HUES6 (cell line): ENCODE measurements at regions not wholly inside any gene's neighbourhood (a gene's known extent, or its start where the extent isn't known, plus 50 kb on each side); places are given as distances from the start of the nearest gene placed in this dataset.
"Not testable (repeated sequence)": the region's sequence is repeated elsewhere in the genome, so short reads cannot be mapped to it uniquely, and the experiment has no call there.

Experiments used
- H3K27ac ChIP-seq: 2 replicates; pipeline ENCODE4 v1.7.0; 2013; ENCODE audit warnings: low read depth, mild to moderate bottlenecking, low read length, inconsistent platforms
- H3K27me3 ChIP-seq: 2 replicates; pipeline ENCODE4 v1.6.1; 2013; ENCODE audit warnings: low read length; ENCODE audit not compliant: control insufficient read depth, insufficient read depth
- H3K36me3 ChIP-seq: 2 replicates; pipeline ENCODE4 v1.6.1; 2013; ENCODE audit warnings: low read length; ENCODE audit not compliant: control insufficient read depth, insufficient read depth
- H3K4me1 ChIP-seq: 2 replicates; pipeline ENCODE4 v1.6.1; 2013; ENCODE audit warnings: low read length; ENCODE audit not compliant: control insufficient read depth, insufficient read depth
- H3K4me3 ChIP-seq: 2 replicates; pipeline ENCODE4 v1.5.1; 2013; ENCODE audit warnings: low read depth, low read length
- H3K9ac ChIP-seq: one replicate; pipeline ENCODE4 v1.6.1; 2013; ENCODE audit warnings: mild to moderate bottlenecking, low read length
- H3K9me3 ChIP-seq: 2 replicates; pipeline ENCODE4 v1.6.1; 2013; ENCODE audit warnings: low read depth, low read length; ENCODE audit not compliant: control insufficient read depth, insufficient read depth

GRCh38 chrX:109172091-109172602, 309.7 kb downstream of the GUCY2F start:
- Histone ChIP-seq H3K27me3 (no peaks in the 10 kb centered on the region; the same call in 1 of the 2 replicates), H3K36me3 (peaks cover 7% of the 10 kb centered on the region; the same call in 1 of the 2 replicates), H3K9ac (no peak overlapping the region), H3K27ac (no peak overlapping the region), H3K9me3 (peaks cover 26% of the 10 kb centered on the region), H3K4me1 (no peaks in the 10 kb centered on the region), H3K4me3 (no peak overlapping the region)

DNA sequence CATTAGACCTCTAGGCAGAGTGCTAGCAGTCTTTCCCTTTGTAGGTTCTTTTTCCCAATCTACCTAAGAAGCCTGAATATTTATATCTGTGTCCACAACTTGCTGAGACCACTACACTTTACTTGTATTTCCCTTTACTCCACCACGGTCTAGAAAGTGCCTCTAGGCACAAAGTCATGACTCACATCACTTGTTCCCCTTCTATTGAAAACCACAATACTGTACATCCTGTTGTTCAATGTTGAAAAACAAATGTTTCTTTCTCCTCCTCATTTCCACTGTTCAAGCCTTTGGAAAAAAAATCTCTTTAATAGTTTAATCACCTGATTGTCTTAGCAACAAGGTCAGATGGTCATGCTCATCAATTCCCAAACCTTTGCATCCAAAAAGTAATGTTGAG, 326.7 kb downstream of the GUCY2F start:
- no peak overlapping the region for H3K27ac ChIP-seq
- H3K27me3 ChIP-seq, result no peaks in the 10 kb centered on the region; the same call in 1 of the 2 replicates
- peaks cover 40% of the 10 kb centered on the region for H3K9me3 ChIP-seq
- no peaks in the 10 kb centered on the region for H3K36me3 ChIP-seq
- no peaks in the 10 kb centered on the region for H3K4me1 ChIP-seq
- H3K9ac ChIP-seq, result no peak overlapping the region
- no peak overlapping the region for H3K4me3 ChIP-seq

GRCh38 chrX:109144173-109144572, 337.7 kb downstream of the GUCY2F start:
- H3K4me1 ChIP-seq, H3K9ac ChIP-seq, H3K27me3 ChIP-seq, H3K27ac ChIP-seq, H3K36me3 ChIP-seq, H3K4me3 ChIP-seq: not testable (repeated sequence)
- peaks cover 66% of the 10 kb centered on the region for H3K9me3 ChIP-seq

DNA sequence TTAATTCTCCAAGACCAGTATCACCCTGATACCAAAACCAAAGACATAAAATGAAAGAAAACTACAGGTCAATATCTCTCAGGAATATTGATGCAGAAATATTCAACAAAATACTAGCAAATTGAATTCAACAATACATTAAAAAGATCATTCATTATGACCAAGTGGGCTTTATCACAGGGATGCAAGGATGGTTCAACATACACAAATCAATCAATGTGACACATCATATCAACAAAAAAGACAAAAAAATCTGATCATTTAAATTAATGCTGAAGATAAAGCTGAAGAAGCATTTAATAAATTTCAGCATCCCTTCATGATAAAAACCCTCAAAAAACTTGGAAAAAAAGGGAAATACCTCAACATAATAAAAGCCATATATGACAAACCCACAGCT, 341.4 kb downstream of the GUCY2F start:
- Histone ChIP-seq H3K9ac (no peak overlapping the region), H3K36me3 (peaks cover 6% of the 10 kb centered on the region), H3K27me3 (no peaks in the 10 kb centered on the region; the same call in 1 of the 2 replicates), H3K27ac (no peak overlapping the region), H3K4me3 (no peak overlapping the region), H3K9me3 (peaks cover 73% of the 10 kb centered on the region), H3K4me1 (no peaks in the 10 kb centered on the region)

GRCh38 chrX:109134777-109135176, 347.1 kb downstream of the GUCY2F start:
- H3K9me3 ChIP-seq, result peaks cover 48% of the 10 kb centered on the region
- H3K9ac ChIP-seq, result no peak overlapping the region
- H3K4me1 ChIP-seq, result no peaks in the 10 kb centered on the region

DNA sequence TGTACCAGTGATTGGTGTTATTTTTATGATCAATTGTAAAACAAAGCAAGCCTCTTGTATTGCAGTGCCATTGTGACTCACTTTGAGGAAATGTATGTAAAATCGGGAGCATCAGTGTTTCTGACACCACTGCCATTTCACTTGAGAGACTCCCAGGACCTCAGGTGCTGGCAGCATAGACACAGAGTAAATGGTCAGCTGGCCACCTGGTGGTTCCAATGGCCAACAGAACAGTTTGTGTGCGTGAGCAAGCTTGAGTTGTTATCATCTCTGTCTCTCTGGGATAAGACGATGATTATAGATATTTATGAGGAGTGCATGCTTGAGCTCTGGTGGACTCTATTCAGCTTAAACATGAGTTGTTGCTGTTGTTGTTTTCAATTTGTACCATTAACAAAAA, 356.6 kb downstream of the GUCY2F start:
- Histone ChIP-seq H3K9ac (no peak overlapping the region), H3K36me3 (no peaks in the 10 kb centered on the region), H3K27ac (no peak overlapping the region), H3K9me3 (peaks cover 2% of the 10 kb centered on the region; the same call in 1 of the 2 replicates), H3K4me3 (no peak overlapping the region), H3K4me1 (no peaks in the 10 kb centered on the region), H3K27me3 (no peaks in the 10 kb centered on the region; the same call in 1 of the 2 replicates)

More at GRCh38 chrX:109134777-109135176, 347.1 kb downstream of the GUCY2F start:
- Histone ChIP-seq H3K4me3 (no peak overlapping the region), H3K27ac (no peak overlapping the region), H3K27me3 (no peaks in the 10 kb centered on the region; the same call in 1 of the 2 replicates), H3K36me3 (no peaks in the 10 kb centered on the region)

GRCh38 chrX:109089359-109089758, 353.0 kb upstream of the IRS4 start:
- Histone ChIP-seq H3K4me3 (no peak overlapping the region), H3K36me3 (no peaks in the 10 kb centered on the region), H3K9me3 (peaks cover 11% of the 10 kb centered on the region; the same call in 1 of the 2 replicates), H3K27me3 (no peaks in the 10 kb centered on the region; the same call in 1 of the 2 replicates), H3K27ac (no peak overlapping the region), H3K9ac (no peak overlapping the region), H3K4me1 (no peaks in the 10 kb centered on the region)

GRCh38 chrX:109077788-109078187, 341.4 kb upstream of the IRS4 start:
- Histone ChIP-seq H3K4me1 (no peaks in the 10 kb centered on the region), H3K27me3 (no peaks in the 10 kb centered on the region; the same call in 1 of the 2 replicates), H3K27ac (no peak overlapping the region), H3K4me3 (no peak overlapping the region), H3K9ac (no peak overlapping the region), H3K9me3 (peaks cover 15% of the 10 kb centered on the region), H3K36me3 (no peaks in the 10 kb centered on the region)

- H3K27ac ChIP-seq, H3K36me3 ChIP-seq, H3K9ac ChIP-seq, H3K27me3 ChIP-seq, H3K4me1 ChIP-seq, H3K9me3 ChIP-seq, H3K4me3 ChIP-seq: not testable (repeated sequence)
Observed at GRCh38 chrX:109054181-109054581, 317.8 kb upstream of the IRS4 start.

- no peaks in the 10 kb centered on the region for H3K9me3 ChIP-seq
- peaks cover 9% of the 10 kb centered on the region; the same call in 1 of the 2 replicates for H3K4me1 ChIP-seq
Observed at GRCh38 chrX:109049903-109050302, 313.5 kb upstream of the IRS4 start.

DNA sequence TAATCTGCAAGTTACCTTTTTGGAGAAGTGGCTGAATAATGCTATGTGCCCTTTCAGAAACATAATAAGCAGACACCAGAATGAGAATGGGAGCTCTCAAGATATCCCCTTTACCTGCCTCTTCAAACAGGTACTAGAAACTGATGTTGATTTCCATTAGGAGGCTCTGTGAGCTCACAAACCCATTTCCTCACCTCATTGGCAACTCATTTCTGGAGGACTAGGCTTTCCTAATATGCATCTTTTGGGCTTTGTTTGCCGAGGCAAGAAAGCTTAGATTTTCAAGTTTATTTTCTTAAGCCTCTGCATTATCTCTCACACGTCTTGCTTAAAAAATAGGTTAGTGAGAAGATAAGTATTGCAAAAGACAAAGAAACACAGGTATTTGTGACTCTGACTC, 313.1 kb upstream of the IRS4 start:
- Histone ChIP-seq H3K4me1 (peaks cover 9% of the 10 kb centered on the region; the same call in 1 of the 2 replicates), H3K36me3 (no peaks in the 10 kb centered on the region), H3K4me3 (no peak overlapping the region), H3K27ac (no peak overlapping the region), H3K27me3 (no peaks in the 10 kb centered on the region; the same call in 1 of the 2 replicates), H3K9ac (no peak overlapping the region), H3K9me3 (no peaks in the 10 kb centered on the region)

More at GRCh38 chrX:109049903-109050302, 313.5 kb upstream of the IRS4 start:
- H3K27ac ChIP-seq, result no peak overlapping the region
- H3K4me3 ChIP-seq, result no peak overlapping the region
- no peak overlapping the region for H3K9ac ChIP-seq
- no peaks in the 10 kb centered on the region; the same call in 1 of the 2 replicates for H3K27me3 ChIP-seq
- H3K36me3 ChIP-seq, result no peaks in the 10 kb centered on the region
